ENCODE measurements at regions not wholly inside any gene's neighbourhood (a gene's known extent, or its start where the extent isn't known, plus 50 kb on each side); places are given as distances from the start of the nearest gene placed in this dataset.
A peak's percentile ranks its signal among the peaks of the same experiment; 100 is the strongest.
"Not testable (repeated sequence)": the region's sequence is repeated elsewhere in the genome, so short reads cannot be mapped to it uniquely, and the experiment has no call there.

- ATAC-seq (no peak), DNase-seq (no peak)
- no peak overlapping the region for H3K4me3 Mint-ChIP-seq
- no peaks in the 10 kb centered on the region for H3K9me3 ChIP-seq (ENCODE audit: control insufficient read depth, low read length, poor library complexity, severe bottlenecking)
- H3K27ac Mint-ChIP-seq, result no peak overlapping the region
- no peaks in the 10 kb centered on the region for H3K36me3 Mint-ChIP-seq (ENCODE audit: low read depth)
- H3K27me3 Mint-ChIP-seq, result peaks cover 5% of the 10 kb centered on the region
- H3K4me1 Mint-ChIP-seq, result peaks cover 5% of the 10 kb centered on the region
These were observed 186.1 kb downstream of the TMA16 start for GRCh38 chr4:163680386-163681098.

DNA sequence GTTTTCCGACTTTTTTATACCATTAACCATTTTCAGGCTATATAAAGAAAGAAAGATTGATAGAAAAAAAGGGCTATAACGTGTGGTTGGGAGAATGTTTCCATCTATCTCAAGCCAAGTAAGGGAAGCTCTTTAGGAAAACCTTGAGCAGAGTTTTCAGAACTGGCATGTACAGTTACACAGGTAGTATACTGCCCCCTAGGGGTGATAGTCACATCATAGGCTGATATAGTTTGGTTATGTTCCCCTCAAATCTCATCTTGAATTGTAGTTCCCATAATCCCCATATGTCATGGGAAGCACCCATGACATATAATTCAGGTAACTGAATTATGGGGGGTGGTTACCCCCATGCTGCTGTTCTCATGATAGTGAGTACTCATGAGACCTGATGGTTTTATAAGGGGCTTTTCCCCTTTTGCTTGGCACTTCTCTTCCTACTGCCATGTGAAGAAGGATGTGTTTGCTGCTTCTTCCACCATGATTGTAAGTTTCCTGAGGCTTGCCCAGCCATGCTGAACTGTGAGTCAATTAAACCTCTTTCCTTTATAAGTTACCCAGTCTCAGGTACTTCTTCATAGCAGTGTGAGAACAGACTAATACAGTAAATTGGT lies 186.8 kb downstream of the TMA16 start:
- ATAC-seq, result peak; percentile 84
- H3K4me1 Mint-ChIP-seq, result peaks cover 5% of the 10 kb centered on the region
- H3K27ac Mint-ChIP-seq, result no peak overlapping the region
- H3K9me3 ChIP-seq (ENCODE audit: control insufficient read depth, low read length, poor library complexity, severe bottlenecking), result no peaks in the 10 kb centered on the region
- H3K27me3 Mint-ChIP-seq, result peaks cover 5% of the 10 kb centered on the region
- peak in 1 of 3 donors; percentile 21 for DNase-seq
- H3K36me3 Mint-ChIP-seq (ENCODE audit: low read depth), result no peaks in the 10 kb centered on the region
- no peak overlapping the region for H3K4me3 Mint-ChIP-seq

DNA sequence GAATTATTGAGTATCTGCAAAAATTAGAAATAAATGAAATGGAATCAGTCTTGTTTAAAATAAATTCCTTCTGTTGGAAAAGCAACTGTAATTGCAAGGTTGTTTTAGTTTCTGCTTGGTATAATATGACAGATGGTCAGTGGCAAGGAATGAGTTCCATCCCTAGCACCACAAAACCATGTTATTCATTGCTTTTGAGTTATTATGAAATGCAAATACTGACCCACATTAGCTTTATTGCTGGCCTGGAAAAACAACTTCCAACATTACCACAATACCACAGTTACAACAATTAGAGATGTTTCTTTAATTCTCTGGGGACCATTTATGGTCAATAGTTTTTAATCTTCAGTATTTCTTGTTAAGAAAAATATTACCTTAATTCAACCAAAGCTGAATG lies 194.4 kb downstream of the TMA16 start:
- ATAC-seq (no peak), DNase-seq (no peak)
- H3K4me1 Mint-ChIP-seq, result no peaks in the 10 kb centered on the region
- H3K27ac Mint-ChIP-seq, result no peak overlapping the region
- peaks cover 18% of the 10 kb centered on the region for H3K27me3 Mint-ChIP-seq
- H3K9me3 ChIP-seq (ENCODE audit: control insufficient read depth, low read length, poor library complexity, severe bottlenecking), result no peaks in the 10 kb centered on the region
- no peak overlapping the region for H3K4me3 Mint-ChIP-seq
- no peaks in the 10 kb centered on the region for H3K36me3 Mint-ChIP-seq (ENCODE audit: low read depth)

- no peaks in the 10 kb centered on the region for H3K9me3 ChIP-seq (ENCODE audit: control insufficient read depth, low read length, poor library complexity, severe bottlenecking)
- Mint-ChIP-seq H3K27ac (no peak overlapping the region), H3K36me3 (ENCODE audit: low read depth) (no peaks in the 10 kb centered on the region), H3K27me3 (peaks cover 24% of the 10 kb centered on the region), H3K4me1 (no peaks in the 10 kb centered on the region), H3K4me3 (no peak overlapping the region)
- DNase-seq (no peak), ATAC-seq (no peak)
These were observed 198.7 kb downstream of the TMA16 start for GRCh38 chr4:163693211-163693610.

DNA sequence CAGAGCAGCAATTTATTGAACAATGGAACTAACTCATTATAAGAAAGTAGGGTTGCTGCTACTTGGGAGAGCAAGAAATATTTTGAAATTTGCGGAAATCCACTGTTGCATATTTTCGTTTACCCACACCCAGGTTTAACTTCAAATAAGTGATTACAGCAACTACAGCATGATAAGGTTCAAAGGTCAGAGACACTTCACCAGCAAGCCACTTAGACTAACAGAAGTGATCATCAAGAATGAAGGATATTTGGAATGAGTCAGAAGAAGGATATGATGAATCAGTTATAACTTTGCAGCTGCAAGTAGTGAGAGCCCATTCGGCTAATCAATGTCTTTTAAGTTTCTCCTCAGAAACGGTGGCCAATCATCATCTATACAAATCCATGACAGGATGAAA lies 199.3 kb downstream of the TMA16 start:
- H3K27ac Mint-ChIP-seq, result no peak overlapping the region
- no peak overlapping the region for H3K4me3 Mint-ChIP-seq
- DNase-seq, result no peak
- peaks cover 30% of the 10 kb centered on the region for H3K27me3 Mint-ChIP-seq
- ATAC-seq, result no peak
- H3K36me3 Mint-ChIP-seq (ENCODE audit: low read depth), result no peaks in the 10 kb centered on the region
- H3K9me3 ChIP-seq (ENCODE audit: control insufficient read depth, low read length, poor library complexity, severe bottlenecking), result no peaks in the 10 kb centered on the region
- no peaks in the 10 kb centered on the region for H3K4me1 Mint-ChIP-seq

DNA sequence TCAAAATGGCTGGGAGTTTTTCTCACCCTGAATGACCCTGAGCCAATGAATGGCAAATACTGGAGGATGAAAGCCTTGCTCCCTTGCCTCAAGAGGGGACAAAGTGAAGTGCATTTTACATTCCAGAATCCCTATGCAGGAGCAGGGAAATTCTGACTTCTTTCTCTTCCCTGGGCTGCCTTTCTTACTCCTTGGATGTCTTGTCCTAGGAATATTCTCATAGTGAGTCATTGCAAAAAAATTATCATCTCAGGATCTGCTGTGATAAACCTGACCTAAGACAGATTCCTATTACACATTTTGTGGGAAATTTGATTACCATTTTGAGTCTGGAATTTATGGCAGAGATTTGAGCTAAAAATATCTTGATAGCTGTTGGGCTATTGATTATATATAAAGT lies 199.9 kb downstream of the TMA16 start:
- no peaks in the 10 kb centered on the region for H3K36me3 Mint-ChIP-seq (ENCODE audit: low read depth)

GRCh38 chr4:163697121-163697520 lies 202.6 kb downstream of the TMA16 start:
- ATAC-seq (no peak), DNase-seq (no peak)
- Mint-ChIP-seq H3K4me1 (peaks cover 2% of the 10 kb centered on the region), H3K36me3 (ENCODE audit: low read depth) (no peaks in the 10 kb centered on the region), H3K27ac (no peak overlapping the region), H3K27me3 (peaks cover 33% of the 10 kb centered on the region), H3K4me3 (no peak overlapping the region)
- H3K9me3 ChIP-seq (ENCODE audit: control insufficient read depth, low read length, poor library complexity, severe bottlenecking), result no peaks in the 10 kb centered on the region

More for the DNA sequence above, 199.9 kb downstream of the TMA16 start:
- H3K27ac Mint-ChIP-seq, result no peak overlapping the region
- H3K4me3 Mint-ChIP-seq, result no peak overlapping the region
- H3K4me1 Mint-ChIP-seq, result no peaks in the 10 kb centered on the region
- no peak for ATAC-seq
- no peaks in the 10 kb centered on the region for H3K9me3 ChIP-seq (ENCODE audit: control insufficient read depth, low read length, poor library complexity, severe bottlenecking)
- no peak for DNase-seq
- H3K27me3 Mint-ChIP-seq, result peaks cover 30% of the 10 kb centered on the region

DNA sequence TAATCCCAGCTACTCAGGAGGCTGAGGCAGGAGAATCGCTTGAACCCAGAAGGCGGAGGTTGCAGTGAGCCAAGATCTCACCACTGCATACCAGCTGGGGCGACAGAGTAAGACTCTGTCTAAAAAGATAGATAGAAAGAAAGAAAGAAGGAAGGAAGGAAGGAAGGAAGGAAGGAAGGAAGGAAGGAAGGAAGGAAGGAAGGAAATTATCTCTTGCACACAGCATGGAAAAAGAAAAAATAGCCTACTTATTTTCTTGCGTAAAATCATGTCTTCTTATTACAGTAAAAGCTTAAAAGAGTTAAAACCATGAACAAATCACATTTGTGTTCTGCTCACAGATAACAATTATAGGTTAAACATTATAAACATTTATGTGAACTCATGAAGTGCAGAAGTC lies 205.9 kb downstream of the TMA16 start:
- not testable (repeated sequence) for H3K27ac Mint-ChIP-seq; H3K9me3 ChIP-seq (ENCODE audit: control insufficient read depth, low read length, poor library complexity, severe bottlenecking); ATAC-seq; H3K36me3 Mint-ChIP-seq (ENCODE audit: low read depth); DNase-seq; H3K4me3 Mint-ChIP-seq; H3K4me1 Mint-ChIP-seq
- H3K27me3 Mint-ChIP-seq, result peaks cover 30% of the 10 kb centered on the region

DNA sequence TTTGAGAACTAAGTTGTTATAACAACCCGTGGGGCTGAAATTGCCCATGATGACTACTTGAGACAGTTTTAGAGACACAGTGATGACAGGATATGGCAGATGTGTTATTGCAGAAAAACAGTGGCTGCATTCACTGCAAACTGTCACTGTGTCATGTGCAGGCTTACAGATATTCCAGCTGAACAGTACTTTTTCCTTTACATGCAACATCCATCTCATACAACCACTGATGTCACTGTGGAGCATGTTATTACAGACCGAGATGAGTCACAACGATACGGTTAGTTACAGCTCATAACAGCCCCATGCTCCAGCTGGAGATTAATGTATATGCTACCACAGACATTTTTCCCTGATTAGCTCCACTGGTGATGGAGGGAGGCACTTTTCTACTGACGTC lies 207.4 kb downstream of the TMA16 start:
- peaks cover 2% of the 10 kb centered on the region for H3K4me1 Mint-ChIP-seq
- H3K27me3 Mint-ChIP-seq, result peaks cover 24% of the 10 kb centered on the region
- H3K36me3 Mint-ChIP-seq (ENCODE audit: low read depth), result no peaks in the 10 kb centered on the region
- ATAC-seq (no peak), DNase-seq (no peak)
- H3K9me3 ChIP-seq (ENCODE audit: control insufficient read depth, low read length, poor library complexity, severe bottlenecking), result no peaks in the 10 kb centered on the region
- H3K4me3 Mint-ChIP-seq, result no peak overlapping the region
- H3K27ac Mint-ChIP-seq, result no peak overlapping the region

DNA sequence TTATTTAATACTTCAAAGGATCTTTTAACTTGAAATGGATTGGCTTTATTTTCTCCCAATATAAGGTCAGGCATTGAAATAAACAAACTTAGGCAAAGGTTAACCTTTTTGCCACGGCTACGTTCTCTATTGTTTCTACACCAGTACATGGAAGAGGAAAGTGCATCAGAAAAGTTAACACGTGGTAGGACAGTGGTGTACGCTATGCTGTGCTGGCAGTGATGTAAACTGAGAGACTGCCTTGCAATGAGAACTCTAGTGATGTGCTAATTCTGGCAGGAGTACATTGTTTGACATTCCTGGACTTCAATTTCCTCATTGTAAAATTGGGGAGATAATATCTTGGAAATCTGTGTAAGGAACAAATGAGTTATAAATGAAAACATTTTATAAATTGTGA lies 208.2 kb downstream of the TMA16 start:
- Mint-ChIP-seq H3K27ac (no peak overlapping the region), H3K4me3 (no peak overlapping the region), H3K4me1 (peaks cover 2% of the 10 kb centered on the region), H3K27me3 (peaks cover 22% of the 10 kb centered on the region), H3K36me3 (ENCODE audit: low read depth) (no peaks in the 10 kb centered on the region)
- no peak for ATAC-seq
- DNase-seq, result no peak
- H3K9me3 ChIP-seq (ENCODE audit: control insufficient read depth, low read length, poor library complexity, severe bottlenecking), result no peaks in the 10 kb centered on the region

DNA sequence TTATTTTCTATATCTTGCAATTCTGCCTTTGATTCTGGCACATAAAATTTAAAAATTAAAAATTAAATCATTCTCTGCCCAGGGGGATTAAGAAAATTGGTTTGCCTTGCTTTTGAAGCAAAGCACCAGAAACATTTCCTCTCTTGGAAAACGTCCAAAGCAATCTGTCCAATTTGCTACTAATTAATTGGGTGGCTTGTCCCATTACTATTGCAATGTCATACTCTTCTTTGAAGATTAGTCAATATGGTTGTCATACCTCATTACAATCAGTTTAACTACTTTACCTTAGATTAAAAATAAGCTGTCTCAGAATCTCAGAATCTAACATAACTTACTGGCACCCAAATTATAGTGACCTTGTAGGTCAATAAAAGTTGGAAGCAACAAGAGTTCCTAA lies 208.8 kb downstream of the TMA16 start:
- Mint-ChIP-seq H3K27ac (no peak overlapping the region), H3K4me1 (peaks cover 5% of the 10 kb centered on the region), H3K27me3 (peaks cover 17% of the 10 kb centered on the region), H3K36me3 (ENCODE audit: low read depth) (no peaks in the 10 kb centered on the region), H3K4me3 (no peak overlapping the region)
- H3K9me3 ChIP-seq (ENCODE audit: control insufficient read depth, low read length, poor library complexity, severe bottlenecking), result no peaks in the 10 kb centered on the region
- no peak for ATAC-seq
- no peak for DNase-seq

DNA sequence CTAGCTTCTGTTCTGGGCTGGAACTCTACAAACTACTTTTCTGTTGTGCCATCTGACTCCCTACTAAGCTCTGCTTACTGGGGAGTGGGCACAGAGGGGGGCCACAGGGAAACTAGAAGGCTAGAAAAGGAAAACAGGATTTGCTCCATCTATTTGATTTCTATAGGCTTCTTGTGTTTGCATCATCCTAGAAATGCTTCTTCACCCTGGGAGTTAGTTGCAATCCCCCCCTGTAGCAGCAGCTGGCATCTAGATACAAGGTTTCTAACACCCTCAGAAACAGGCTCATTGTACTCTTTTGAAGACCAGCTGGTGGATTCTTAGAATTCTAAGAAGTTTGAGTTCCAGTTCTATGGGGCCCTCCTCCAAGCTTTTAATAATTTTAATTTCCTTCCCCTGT lies 213.4 kb downstream of the TMA16 start:
- DNase-seq (no peak), ATAC-seq (no peak)
- H3K9me3 ChIP-seq (ENCODE audit: control insufficient read depth, low read length, poor library complexity, severe bottlenecking), result no peaks in the 10 kb centered on the region
- Mint-ChIP-seq H3K4me1 (peaks cover 2% of the 10 kb centered on the region), H3K36me3 (ENCODE audit: low read depth) (no peaks in the 10 kb centered on the region), H3K4me3 (no peak overlapping the region), H3K27ac (no peak overlapping the region), H3K27me3 (peaks cover 1% of the 10 kb centered on the region)

- Mint-ChIP-seq H3K36me3 (ENCODE audit: low read depth) (no peaks in the 10 kb centered on the region), H3K4me3 (no peak overlapping the region), H3K27ac (no peak overlapping the region), H3K4me1 (peaks cover 2% of the 10 kb centered on the region), H3K27me3 (no peaks in the 10 kb centered on the region)
- H3K9me3 ChIP-seq (ENCODE audit: control insufficient read depth, low read length, poor library complexity, severe bottlenecking), result no peaks in the 10 kb centered on the region
- no peak for DNase-seq
- ATAC-seq, result no peak
These were observed 215.1 kb downstream of the TMA16 start for GRCh38 chr4:163709601-163710000.

GRCh38 chr4:163710158-163710557 lies 215.7 kb downstream of the TMA16 start:
- no peak for ATAC-seq
- no peaks in the 10 kb centered on the region for H3K36me3 Mint-ChIP-seq (ENCODE audit: low read depth)
- no peaks in the 10 kb centered on the region for H3K9me3 ChIP-seq (ENCODE audit: control insufficient read depth, low read length, poor library complexity, severe bottlenecking)
- H3K27ac Mint-ChIP-seq, result no peak overlapping the region
- H3K4me3 Mint-ChIP-seq, result no peak overlapping the region
- H3K27me3 Mint-ChIP-seq, result no peaks in the 10 kb centered on the region
- no peak for DNase-seq
- peaks cover 2% of the 10 kb centered on the region for H3K4me1 Mint-ChIP-seq

Measured in T-helper 17 cell (primary cell).